CD14-positive monocyte (primary cell): ENCODE measurements at regions not wholly inside any gene's neighbourhood (a gene's known extent, or its start where the extent isn't known, plus 50 kb on each side); places are given as distances from the start of the nearest gene placed in this dataset.

Source experiments
- DNase-seq, 3 donors: peaks; one replicate each; pipeline ENCODE4 v3.0.0-alpha.2; 2011 to 2022
- H2AFZ ChIP-seq: 2 replicates; pipeline ENCODE4 v1.6.0; 2012; ENCODE audit warnings: mild to moderate bottlenecking, low read depth, low read length, inconsistent platforms; ENCODE audit not compliant: insufficient read depth, poor library complexity, severe bottlenecking
- H3K27ac ChIP-seq, 2 donors: 1 replicate in 1 of 2; 2 replicates in 1 of 2; pipeline ENCODE4 v1.5.1; 2012 to 2013; ENCODE audit warnings: low read length in 2 of 2, control low read depth in 1 of 2, inconsistent platforms in 1 of 2, low read depth in 1 of 2, mild to moderate bottlenecking in 1 of 2
- H3K27me3 ChIP-seq, 2 donors: one replicate each; pipeline versions ENCODE4 v1.6.0 to v1.6.1; 2011 to 2013; ENCODE audit warnings: low read length in 2 of 2; ENCODE audit not compliant: control insufficient read depth in 2 of 2, insufficient read depth in 2 of 2
- H3K36me3 ChIP-seq, 2 donors: replicated peaks in 1 of 2; 1 replicate in 1 of 2; 2 replicates in 1 of 2; pipeline versions ENCODE4 v1.5.1 to v1.6.1; 2012 to 2013; ENCODE audit warnings: low read length in 2 of 2, control low read depth in 1 of 2, inconsistent platforms in 1 of 2, mild to moderate bottlenecking in 1 of 2; ENCODE audit not compliant: insufficient read depth in 2 of 2, control insufficient read depth in 1 of 2
- H3K4me1 ChIP-seq, 2 donors: 1 replicate in 1 of 2; 2 replicates in 1 of 2; pipeline versions ENCODE4 v1.5.1 to v1.6.1; 2012 to 2013; ENCODE audit warnings: low read length in 2 of 2, control low read depth in 1 of 2, inconsistent platforms in 1 of 2, mild to moderate bottlenecking in 1 of 2, moderate library complexity in 1 of 2; ENCODE audit not compliant: insufficient read depth in 2 of 2, control insufficient read depth in 1 of 2
- H3K4me2 ChIP-seq: replicated peaks from 2 replicates; pipeline ENCODE3; 2012; ENCODE audit warnings: low read length, moderate library complexity, mild to moderate bottlenecking; ENCODE audit not compliant: poor library complexity, severe bottlenecking; ENCODE audit errors: extremely low read depth
- H3K4me3 ChIP-seq, 3 experiments: fragments of 200-600 bp in 1 of 3; sonication (generic) in 1 of 3; replicated peaks in 1 of 3; 1 replicate in 2 of 3; 2 replicates in 1 of 3; pipeline ENCODE4 v1.5.1; 2011 to 2013; ENCODE audit warnings: low read length in 3 of 3, mild to moderate bottlenecking in 3 of 3, control low read depth in 2 of 3, low read depth in 2 of 3, inconsistent platforms in 1 of 3, moderate library complexity in 1 of 3
- H3K79me2 ChIP-seq: 2 replicates; pipeline ENCODE4 v1.6.0; 2012; ENCODE audit warnings: mild to moderate bottlenecking, control low read depth, inconsistent platforms, low read length, moderate library complexity; ENCODE audit not compliant: insufficient read depth
- H3K9ac ChIP-seq: 2 replicates; pipeline ENCODE4 v1.6.0; 2017; ENCODE audit warnings: low read length, mild to moderate bottlenecking; ENCODE audit not compliant: insufficient read depth, poor library complexity, severe bottlenecking
- H3K9me3 ChIP-seq, 2 donors: replicated peaks in 1 of 2; 1 replicate in 1 of 2; 2 replicates in 1 of 2; pipeline versions ENCODE4 v1.5.1 to v1.6.1; 2012 to 2013; ENCODE audit warnings: low read length in 2 of 2, control low read depth in 1 of 2; ENCODE audit not compliant: control insufficient read depth in 1 of 2, insufficient read depth in 1 of 2
- H4K20me1 ChIP-seq: 2 replicates; pipeline ENCODE4 v1.6.0; 2012; ENCODE audit warnings: mild to moderate bottlenecking, low read length, control low read depth, moderate library complexity; ENCODE audit not compliant: insufficient read depth
- H3K27ac Mint-ChIP-seq, 7 donors: one replicate each; pipeline ENCODE4 v1.8.0; 2020; ENCODE audit warnings: mild to moderate bottlenecking in 7 of 7, mixed read lengths in 7 of 7, moderate library complexity in 6 of 7, inconsistent platforms in 2 of 7
- H3K27me3 Mint-ChIP-seq, 3 donors: one replicate each; pipeline ENCODE4 v1.8.0; 2021 to 2022; ENCODE audit warnings: low read depth in 3 of 3, mild to moderate bottlenecking in 3 of 3, mixed read lengths in 3 of 3, moderate library complexity in 3 of 3, inconsistent platforms in 1 of 3
- H3K36me3 Mint-ChIP-seq, 2 donors: one replicate each; pipeline ENCODE4 v1.8.0; 2020; ENCODE audit warnings: mixed read lengths in 2 of 2, inconsistent platforms in 1 of 2, mild to moderate bottlenecking in 1 of 2
- H3K4me1 Mint-ChIP-seq: one replicate; pipeline ENCODE4 v1.8.0; 2020; ENCODE audit warnings: mild to moderate bottlenecking, mixed read lengths
- H3K4me3 Mint-ChIP-seq, 2 donors: one replicate each; pipeline ENCODE4 v1.8.0; 2020; ENCODE audit warnings: mild to moderate bottlenecking in 2 of 2, mixed read lengths in 2 of 2, moderate library complexity in 1 of 2
- H3K9me3 Mint-ChIP-seq, 7 donors: one replicate each; pipeline ENCODE4 v1.8.0; 2020 to 2022; ENCODE audit warnings: mixed read lengths in 7 of 7, mild to moderate bottlenecking in 6 of 7, moderate library complexity in 6 of 7, inconsistent platforms in 2 of 7
- WGBS: methylation state at CpG from one replicate; pipeline ENCODE4 v1.1.5; 2013; ENCODE audit warnings: missing lambda C conversion rate; ENCODE audit not compliant: insufficient coverage; 5-methylcytosine and 5-hydroxymethylcytosine counted together
- intact Hi-C, 2 donors: fragments of 100-400 bp; cut with micrococcal nuclease; formaldehyde crosslinking; loops; one replicate each; pipeline versions ENCODE4 v1.15.0 to v1.15.1; 2023
- TF ChIP-seq, protein P1 (sequence below): fragments of 200-600 bp; IDR thresholded peaks from one replicate; pipeline ENCODE4 v1.8.0; 2022; ENCODE audit warnings: antibody characterized with exemption, mild to moderate bottlenecking

DNA sequence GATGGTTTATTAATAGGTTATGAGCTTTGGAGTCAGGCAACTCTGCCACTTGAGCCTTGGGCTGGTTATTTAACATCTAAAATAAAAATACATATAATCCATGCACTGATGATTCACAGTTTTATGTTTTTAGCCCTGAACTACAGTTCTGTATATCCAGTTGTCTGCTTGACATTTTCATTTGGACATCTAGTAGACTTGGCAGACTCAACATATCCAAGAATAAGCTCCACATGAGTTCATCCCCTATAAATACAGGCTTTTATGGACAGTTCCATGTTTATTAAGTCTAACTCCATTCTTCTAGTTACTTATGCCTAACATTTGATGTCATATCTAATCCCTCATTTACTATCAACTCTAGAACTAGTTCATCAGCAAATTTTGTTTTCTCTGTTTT is 174.2 kb downstream of the KIF2B start:
- no peaks in the 10 kb centered on the region for H3K36me3 Mint-ChIP-seq
- no peak overlapping the region for H2AFZ ChIP-seq
- H3K27me3 ChIP-seq, result no peaks in the 10 kb centered on the region
- intact Hi-C loops, result no loop called here
- H4K20me1 ChIP-seq, result no peaks in the 10 kb centered on the region
- no peak overlapping the region for H3K4me3 Mint-ChIP-seq
- H3K9me3 Mint-ChIP-seq, result peaks cover 0 to 6% (median 4%) of the 10 kb centered on the region in 7 donors
- H3K27ac ChIP-seq, result no peak overlapping the region
- H3K4me1 Mint-ChIP-seq, result no peaks in the 10 kb centered on the region
- no peaks in the 10 kb centered on the region for H3K79me2 ChIP-seq
- no peak overlapping the region for H3K4me3 ChIP-seq
- DNase-seq, result no peak
- H3K9me3 ChIP-seq, result peaks cover 0 to 13% of the 10 kb centered on the region in 2 donors
- TF ChIP-seq, protein P1, sequence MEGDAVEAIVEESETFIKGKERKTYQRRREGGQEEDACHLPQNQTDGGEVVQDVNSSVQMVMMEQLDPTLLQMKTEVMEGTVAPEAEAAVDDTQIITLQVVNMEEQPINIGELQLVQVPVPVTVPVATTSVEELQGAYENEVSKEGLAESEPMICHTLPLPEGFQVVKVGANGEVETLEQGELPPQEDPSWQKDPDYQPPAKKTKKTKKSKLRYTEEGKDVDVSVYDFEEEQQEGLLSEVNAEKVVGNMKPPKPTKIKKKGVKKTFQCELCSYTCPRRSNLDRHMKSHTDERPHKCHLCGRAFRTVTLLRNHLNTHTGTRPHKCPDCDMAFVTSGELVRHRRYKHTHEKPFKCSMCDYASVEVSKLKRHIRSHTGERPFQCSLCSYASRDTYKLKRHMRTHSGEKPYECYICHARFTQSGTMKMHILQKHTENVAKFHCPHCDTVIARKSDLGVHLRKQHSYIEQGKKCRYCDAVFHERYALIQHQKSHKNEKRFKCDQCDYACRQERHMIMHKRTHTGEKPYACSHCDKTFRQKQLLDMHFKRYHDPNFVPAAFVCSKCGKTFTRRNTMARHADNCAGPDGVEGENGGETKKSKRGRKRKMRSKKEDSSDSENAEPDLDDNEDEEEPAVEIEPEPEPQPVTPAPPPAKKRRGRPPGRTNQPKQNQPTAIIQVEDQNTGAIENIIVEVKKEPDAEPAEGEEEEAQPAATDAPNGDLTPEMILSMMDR, result no peak
- H3K27ac Mint-ChIP-seq, result no peak overlapping the region
- H3K4me1 ChIP-seq, result no peaks in the 10 kb centered on the region
- no peaks in the 10 kb centered on the region for H3K36me3 ChIP-seq
- no peak overlapping the region for H3K9ac ChIP-seq
- no peaks in the 10 kb centered on the region for H3K27me3 Mint-ChIP-seq
- H3K4me2 ChIP-seq, result no peak overlapping the region

DNA sequence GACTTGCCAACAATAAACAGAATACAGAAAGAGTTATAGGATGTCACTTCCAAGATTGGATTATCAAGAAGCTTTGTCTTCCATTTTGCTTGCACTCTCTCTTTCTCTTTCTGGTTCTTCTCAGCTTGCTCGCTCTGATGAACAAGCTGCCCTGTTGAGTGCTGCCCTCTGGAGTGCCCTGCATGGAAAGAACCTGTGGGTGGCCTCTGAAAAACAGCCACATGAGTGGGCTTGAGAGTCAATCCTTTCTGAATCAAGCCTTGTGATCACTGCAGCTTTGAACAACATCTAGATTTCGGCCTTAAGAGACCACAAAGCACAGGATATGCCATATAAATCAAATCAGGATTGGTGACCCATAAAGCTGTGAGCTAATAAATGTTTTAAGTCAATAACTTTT is 185.1 kb downstream of the KIF2B start:
- Histone ChIP-seq H3K9ac (no peak overlapping the region), H3K4me2 (no peak overlapping the region), H3K4me3 (no peak overlapping the region), H3K27ac (no peak overlapping the region), H3K4me1 (no peaks in the 10 kb centered on the region), H2AFZ (no peak overlapping the region), H3K27me3 (no peaks in the 10 kb centered on the region), H3K79me2 (no peaks in the 10 kb centered on the region), H4K20me1 (no peaks in the 10 kb centered on the region), H3K9me3 (peaks cover 0 to 7% of the 10 kb centered on the region in 2 donors), H3K36me3 (no peaks in the 10 kb centered on the region)
- Mint-ChIP-seq H3K4me3 (no peak overlapping the region), H3K4me1 (no peaks in the 10 kb centered on the region), H3K36me3 (no peaks in the 10 kb centered on the region), H3K27me3 (no peaks in the 10 kb centered on the region), H3K27ac (no peak overlapping the region), H3K9me3 (peaks cover 0 to 7% (median 2%) of the 10 kb centered on the region in 7 donors)
- intact Hi-C loops, result no loop called here
- TF ChIP-seq, protein P1, result no peak
- no peak for DNase-seq
- 90% methylated on average over 1 of the region's 2 CpGs for WGBS
